SK-N-SH (cell line): ENCODE measurements at regions not wholly inside any gene's neighbourhood (a gene's known extent, or its start where the extent isn't known, plus 50 kb on each side); places are given as distances from the start of the nearest gene placed in this dataset.

ENCODE experiments used
- CTCF ChIA-PET: fragments of 300-600, 350-600 bp; formaldehyde crosslinking; extraction: SDS; loops from one replicate; lab custom pipeline; 2021; lab: Yijun Ruan, JAX
- POLR2A ChIA-PET: fragments of 350-600 bp; sonication (Branson Sonifier 250); formaldehyde crosslinking; extraction: SDS; loops from one replicate; lab custom pipeline; 2020; ENCODE audit warnings: antibody characterized with exemption, inconsistent platforms; lab: Yijun Ruan, JAX
- DNase-seq: peaks from one replicate; pipeline ENCODE4 v3.0.0; 2012
- H2AFZ ChIP-seq: fragments of 200-600 bp; sonication (generic); 2 replicates; pipeline ENCODE4 v1.8.1; 2016; ENCODE audit warnings: antibody characterized with exemption, mild to moderate bottlenecking, low read depth
- H3F3A ChIP-seq: fragments of 200-600 bp; sonication (generic); replicated peaks from 2 replicates; pipeline ENCODE3; 2016; ENCODE audit warnings: antibody characterized with exemption, mild to moderate bottlenecking; ENCODE audit not compliant: insufficient read depth
- H3K27ac ChIP-seq, 2 experiments: fragments of 200-500 bp in 1 of 2; fragments of 200-600 bp in 1 of 2; sonication (Bioruptor generic) in 1 of 2; sonication (generic), shearing (Covaris generic) in 1 of 2; 2 replicates each; pipeline versions ENCODE4 v1.5.1 to v1.6.1; 2014 to 2016; ENCODE audit warnings: low read depth in 2 of 2, inconsistent platforms in 1 of 2, low read length in 1 of 2, mild to moderate bottlenecking in 1 of 2, mixed read lengths in 1 of 2
- H3K27me3 ChIP-seq: fragments of 200-600 bp; sonication (generic), shearing (Covaris generic); 2 replicates; pipeline ENCODE4 v1.6.1; 2016; ENCODE audit warnings: mixed run types; ENCODE audit not compliant: insufficient read depth
- H3K36me3 ChIP-seq, 2 experiments: fragments of 200-500 bp in 1 of 2; fragments of 200-600 bp in 1 of 2; sonication (Bioruptor generic) in 1 of 2; sonication (generic) in 1 of 2; replicated peaks in 1 of 2; 2 replicates each; pipeline versions ENCODE3 to v1.5.1; 2014 to 2016; ENCODE audit warnings: low read length in 1 of 2, mild to moderate bottlenecking in 1 of 2; ENCODE audit not compliant: insufficient read depth in 2 of 2, control insufficient read depth in 1 of 2
- H3K4me1 ChIP-seq, 2 experiments: fragments of 200-500 bp in 1 of 2; fragments of 200-600 bp in 1 of 2; sonication (Bioruptor generic) in 1 of 2; sonication (generic), shearing (Covaris generic) in 1 of 2; 2 replicates each; pipeline versions ENCODE4 v1.5.1 to v1.6.1; 2014 to 2016; ENCODE audit warnings: low read depth in 1 of 2, low read length in 1 of 2, mixed run types in 1 of 2; ENCODE audit not compliant: insufficient read depth in 2 of 2, control insufficient read depth in 1 of 2
- H3K4me2 ChIP-seq: fragments of 200-600 bp; sonication (generic), shearing (Covaris generic); 2 replicates; pipeline ENCODE4 v1.6.1; 2017; ENCODE audit warnings: mixed run types
- H3K4me3 ChIP-seq, 2 experiments: fragments of 200-500 bp in 1 of 2; fragments of 200-600 bp in 1 of 2; sonication (Bioruptor generic) in 1 of 2; sonication (generic), shearing (Covaris generic) in 1 of 2; 2 replicates each; pipeline versions ENCODE4 v1.5.1 to v1.8.1; 2014 to 2016; ENCODE audit warnings: low read depth in 2 of 2, inconsistent platforms in 1 of 2, low read length in 1 of 2, mild to moderate bottlenecking in 1 of 2, mixed read lengths in 1 of 2, moderate library complexity in 1 of 2
- H3K79me2 ChIP-seq: fragments of 200-600 bp; sonication (generic); 2 replicates; pipeline ENCODE4 v1.8.1; 2017; ENCODE audit warnings: mild to moderate bottlenecking; ENCODE audit not compliant: insufficient read depth
- H3K9ac ChIP-seq: fragments of 200-600 bp; sonication (generic); 2 replicates; pipeline ENCODE4 v1.6.1; 2017; ENCODE audit warnings: mixed run types
- H3K9me2 ChIP-seq: fragments of 200-600 bp; sonication (generic); 2 replicates; pipeline ENCODE4 v1.6.1; 2017; ENCODE audit warnings: mixed run types
- H3K9me3 ChIP-seq: fragments of 200-600 bp; sonication (generic); 2 replicates; pipeline ENCODE4 v1.6.1; 2017; ENCODE audit warnings: mixed run types, mild to moderate bottlenecking, moderate library complexity
- H4K20me1 ChIP-seq: fragments of 200-600 bp; sonication (generic); 2 replicates; pipeline ENCODE4 v1.6.1; 2017; ENCODE audit warnings: mild to moderate bottlenecking, mixed run types; ENCODE audit not compliant: insufficient read depth
- CHD2 ChIP-seq: fragments of 150-350 bp; IDR thresholded peaks from 2 replicates; pipeline ENCODE4 v1.6.1; 2018; ENCODE audit warnings: low read length; ENCODE audit not compliant: partially characterized antibody
- ELF1 ChIP-seq: IDR thresholded peaks from 2 replicates; pipeline ENCODE4 v1.4.0; 2012
- EP300 ChIP-seq, 2 experiments: IDR thresholded peaks; 2 replicates each; pipeline versions ENCODE4 v1.4.0 to v1.6.1; 2012; ENCODE audit warnings: borderline replicate concordance in 1 of 2, low read depth in 1 of 2, low read length in 1 of 2
- EZH2phosphoT487 ChIP-seq: fragments of 200-600 bp; sonication (generic); IDR thresholded peaks from 2 replicates; pipeline ENCODE4 v1.6.1; 2017; ENCODE audit warnings: low read depth, mixed run types, mild to moderate bottlenecking, antibody characterized with exemption, moderate library complexity, borderline replicate concordance
- FOXM1 ChIP-seq: IDR thresholded peaks from 2 replicates; pipeline ENCODE4 v1.4.0; 2012; ENCODE audit warnings: low read depth, mild to moderate bottlenecking
- GATA2 ChIP-seq: sonication (generic); formaldehyde crosslinking; IDR thresholded peaks from 2 replicates; pipeline ENCODE4 v1.5.0; 2020; ENCODE audit warnings: mild to moderate bottlenecking, missing genetic modification reagents
- IRF3 ChIP-seq: fragments of 150-350 bp; IDR thresholded peaks from 2 replicates; pipeline ENCODE4 v1.6.1; 2016; ENCODE audit warnings: mild to moderate bottlenecking, low read depth, low read length
- MXI1 ChIP-seq: IDR thresholded peaks from 2 replicates; pipeline ENCODE4 v1.6.1; 2012; ENCODE audit warnings: mild to moderate bottlenecking, low read depth, low read length, improper control_type of control experiment
- NFIC ChIP-seq: IDR thresholded peaks from 2 replicates; pipeline ENCODE4 v1.4.0; 2012; ENCODE audit warnings: borderline replicate concordance
- POLR2AphosphoS5 ChIP-seq: IDR thresholded peaks from 2 replicates; pipeline ENCODE4 v1.6.1; 2012; ENCODE audit warnings: low read depth, low read length
- RXRA ChIP-seq: IDR thresholded peaks from 2 replicates; pipeline ENCODE4 v1.4.0; 2012; ENCODE audit warnings: low read depth, mild to moderate bottlenecking, borderline replicate concordance
- SIN3A ChIP-seq: IDR thresholded peaks from 2 replicates; pipeline ENCODE4 v1.6.1; 2012; ENCODE audit warnings: low read depth, mild to moderate bottlenecking, low read length, moderate library complexity, borderline replicate concordance
- WGBS: methylation state at CpG from one replicate; pipeline ENCODE4 v1.1.6; 2017; ENCODE audit warnings: low lambda C conversion rate; 5-methylcytosine and 5-hydroxymethylcytosine counted together
- TF ChIP-seq, protein P1 (sequence below): IDR thresholded peaks from 2 replicates; pipeline ENCODE4 v1.6.1; 2012; ENCODE audit warnings: mild to moderate bottlenecking, low read depth, low read length, moderate library complexity
- TF ChIP-seq, protein P2 (sequence below): fragments of 200-600 bp; sonication (generic); IDR thresholded peaks from 2 replicates; pipeline ENCODE4 v1.6.1; 2017; ENCODE audit warnings: antibody characterized with exemption, mild to moderate bottlenecking, moderate library complexity

GRCh38 chr21:20424943-20425342, 573.3 kb upstream of the NCAM2 start:
- DNase-seq = no peak
- Histone ChIP-seq H4K20me1 (no peaks in the 10 kb centered on the region), H3K9ac (no peak overlapping the region), H3K9me3 (0 out of 2 replicates have a peak, but pooled peaks cover 4% of the 10 kb centered on the region), H2AFZ (no peak overlapping the region), H3F3A (no peaks in the 10 kb centered on the region), H3K79me2 (no peaks in the 10 kb centered on the region), H3K27me3 (no peaks in the 10 kb centered on the region), H3K9me2 (no peaks in the 10 kb centered on the region), H3K4me2 (no peak overlapping the region), H3K4me3 (no peak overlapping the region), H3K27ac (no peak overlapping the region), H3K36me3 (no peaks in the 10 kb centered on the region), H3K4me1 (no peaks in the 10 kb centered on the region)
- ChIA-PET CTCF (interaction anchor here (0.7 to 1.3 kb wide), 2 partner anchors 19 to 413 kb away, joined by 3 to 6 read pairs; no protein-coding TSS in a partner anchor), POLR2A (no interaction called here)
- TF ChIP-seq EP300 (IDR thresholded peaks at IDR 0.05; ENCODE audit: borderline replicate concordance in 1 of 2, low read depth in 1 of 2, low read length in 1 of 2) (no peak), ELF1 (no peak), IRF3 (no peak), POLR2AphosphoS5 (no peak), FOXM1 (no peak), SIN3A (no peak), MXI1 (no peak), NFIC (no peak), RXRA (no peak), CHD2 (no peak), EZH2phosphoT487 (no peak), GATA2 (CRISPR knock-in tag) (no peak)
- TF ChIP-seq, protein P1, sequence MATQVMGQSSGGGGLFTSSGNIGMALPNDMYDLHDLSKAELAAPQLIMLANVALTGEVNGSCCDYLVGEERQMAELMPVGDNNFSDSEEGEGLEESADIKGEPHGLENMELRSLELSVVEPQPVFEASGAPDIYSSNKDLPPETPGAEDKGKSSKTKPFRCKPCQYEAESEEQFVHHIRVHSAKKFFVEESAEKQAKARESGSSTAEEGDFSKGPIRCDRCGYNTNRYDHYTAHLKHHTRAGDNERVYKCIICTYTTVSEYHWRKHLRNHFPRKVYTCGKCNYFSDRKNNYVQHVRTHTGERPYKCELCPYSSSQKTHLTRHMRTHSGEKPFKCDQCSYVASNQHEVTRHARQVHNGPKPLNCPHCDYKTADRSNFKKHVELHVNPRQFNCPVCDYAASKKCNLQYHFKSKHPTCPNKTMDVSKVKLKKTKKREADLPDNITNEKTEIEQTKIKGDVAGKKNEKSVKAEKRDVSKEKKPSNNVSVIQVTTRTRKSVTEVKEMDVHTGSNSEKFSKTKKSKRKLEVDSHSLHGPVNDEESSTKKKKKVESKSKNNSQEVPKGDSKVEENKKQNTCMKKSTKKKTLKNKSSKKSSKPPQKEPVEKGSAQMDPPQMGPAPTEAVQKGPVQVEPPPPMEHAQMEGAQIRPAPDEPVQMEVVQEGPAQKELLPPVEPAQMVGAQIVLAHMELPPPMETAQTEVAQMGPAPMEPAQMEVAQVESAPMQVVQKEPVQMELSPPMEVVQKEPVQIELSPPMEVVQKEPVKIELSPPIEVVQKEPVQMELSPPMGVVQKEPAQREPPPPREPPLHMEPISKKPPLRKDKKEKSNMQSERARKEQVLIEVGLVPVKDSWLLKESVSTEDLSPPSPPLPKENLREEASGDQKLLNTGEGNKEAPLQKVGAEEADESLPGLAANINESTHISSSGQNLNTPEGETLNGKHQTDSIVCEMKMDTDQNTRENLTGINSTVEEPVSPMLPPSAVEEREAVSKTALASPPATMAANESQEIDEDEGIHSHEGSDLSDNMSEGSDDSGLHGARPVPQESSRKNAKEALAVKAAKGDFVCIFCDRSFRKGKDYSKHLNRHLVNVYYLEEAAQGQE = no peak
- TF ChIP-seq, protein P2, sequence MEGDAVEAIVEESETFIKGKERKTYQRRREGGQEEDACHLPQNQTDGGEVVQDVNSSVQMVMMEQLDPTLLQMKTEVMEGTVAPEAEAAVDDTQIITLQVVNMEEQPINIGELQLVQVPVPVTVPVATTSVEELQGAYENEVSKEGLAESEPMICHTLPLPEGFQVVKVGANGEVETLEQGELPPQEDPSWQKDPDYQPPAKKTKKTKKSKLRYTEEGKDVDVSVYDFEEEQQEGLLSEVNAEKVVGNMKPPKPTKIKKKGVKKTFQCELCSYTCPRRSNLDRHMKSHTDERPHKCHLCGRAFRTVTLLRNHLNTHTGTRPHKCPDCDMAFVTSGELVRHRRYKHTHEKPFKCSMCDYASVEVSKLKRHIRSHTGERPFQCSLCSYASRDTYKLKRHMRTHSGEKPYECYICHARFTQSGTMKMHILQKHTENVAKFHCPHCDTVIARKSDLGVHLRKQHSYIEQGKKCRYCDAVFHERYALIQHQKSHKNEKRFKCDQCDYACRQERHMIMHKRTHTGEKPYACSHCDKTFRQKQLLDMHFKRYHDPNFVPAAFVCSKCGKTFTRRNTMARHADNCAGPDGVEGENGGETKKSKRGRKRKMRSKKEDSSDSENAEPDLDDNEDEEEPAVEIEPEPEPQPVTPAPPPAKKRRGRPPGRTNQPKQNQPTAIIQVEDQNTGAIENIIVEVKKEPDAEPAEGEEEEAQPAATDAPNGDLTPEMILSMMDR = no peak
- 0% methylated on average over 6 of the region's 7 CpGs for WGBS
